Neuronal stem cell (in vitro differentiated cells): ENCODE measurements at regions not wholly inside any gene's neighbourhood (a gene's known extent, or its start where the extent isn't known, plus 50 kb on each side); places are given as distances from the start of the nearest gene placed in this dataset.

ENCODE experiments used
- DNase-seq: peaks from one replicate; pipeline ENCODE4 v3.0.0-alpha.2; 2013; ENCODE audit warnings: low spot score
- H2AFZ ChIP-seq: one replicate; pipeline ENCODE4 v1.6.1; 2013; ENCODE audit warnings: mild to moderate bottlenecking, low read length, inconsistent platforms
- H2AK5ac ChIP-seq: 2 replicates; pipeline ENCODE4 v1.6.1; 2013; ENCODE audit warnings: low read depth, mild to moderate bottlenecking, inconsistent platforms, low read length, moderate library complexity, mixed read lengths
- H2BK120ac ChIP-seq: 2 replicates; pipeline ENCODE4 v1.6.1; 2013; ENCODE audit warnings: low read depth, mild to moderate bottlenecking, inconsistent platforms, low read length, moderate library complexity, mixed read lengths
- H2BK12ac ChIP-seq: one replicate; pipeline ENCODE4 v1.6.1; 2013; ENCODE audit warnings: low read length, inconsistent platforms
- H2BK15ac ChIP-seq: 2 replicates; pipeline ENCODE4 v1.6.1; 2013; ENCODE audit warnings: mild to moderate bottlenecking, low read length, inconsistent platforms, mixed read lengths
- H2BK5ac ChIP-seq: one replicate; pipeline ENCODE4 v1.6.1; 2013; ENCODE audit warnings: inconsistent platforms, mild to moderate bottlenecking, low read length, moderate library complexity
- H3K14ac ChIP-seq: one replicate; pipeline ENCODE4 v1.6.1; 2013; ENCODE audit warnings: low read length, inconsistent platforms
- H3K18ac ChIP-seq: 2 replicates; pipeline ENCODE4 v1.6.1; 2013; ENCODE audit warnings: low read length, inconsistent platforms
- H3K23ac ChIP-seq: 2 replicates; pipeline ENCODE4 v1.6.1; 2013; ENCODE audit warnings: low read depth, mild to moderate bottlenecking, mixed read lengths, low read length, inconsistent platforms; ENCODE audit not compliant: poor library complexity
- H3K27ac ChIP-seq: replicated peaks from 3 replicates; pipeline ENCODE4 v1.5.1; 2013; ENCODE audit warnings: low read length, inconsistent platforms
- H3K27me3 ChIP-seq, 3 experiments: 2 replicates each; pipeline ENCODE4 v1.6.1; 2013; ENCODE audit warnings: low read length in 3 of 3, mild to moderate bottlenecking in 2 of 3, inconsistent platforms in 1 of 3, low read depth in 1 of 3, mixed read lengths in 1 of 3, moderate library complexity in 1 of 3; ENCODE audit not compliant: control insufficient read depth in 3 of 3, insufficient read depth in 3 of 3
- H3K36me3 ChIP-seq, 2 donors: replicated peaks in 1 of 2; 2 replicates each; pipeline ENCODE4 v1.6.1; 2013; ENCODE audit warnings: low read length in 2 of 2; ENCODE audit not compliant: control insufficient read depth in 2 of 2, insufficient read depth in 2 of 2
- H3K4ac ChIP-seq: 2 replicates; pipeline ENCODE4 v1.6.1; 2013; ENCODE audit warnings: inconsistent platforms, mild to moderate bottlenecking, low read length, moderate library complexity
- H3K4me1 ChIP-seq, 2 donors: 1 replicate in 1 of 2; 2 replicates in 1 of 2; pipeline ENCODE4 v1.6.1; 2013; ENCODE audit warnings: low read length in 2 of 2, low read depth in 1 of 2; ENCODE audit not compliant: control insufficient read depth in 2 of 2, insufficient read depth in 1 of 2
- H3K4me2 ChIP-seq: one replicate; pipeline ENCODE4 v1.6.1; 2013; ENCODE audit warnings: mild to moderate bottlenecking, low read length, inconsistent platforms; ENCODE audit not compliant: insufficient read depth, poor library complexity, severe bottlenecking
- H3K4me3 ChIP-seq, 2 donors: 2 replicates each; pipeline ENCODE4 v1.5.1; 2013; ENCODE audit warnings: low read length in 2 of 2, mild to moderate bottlenecking in 2 of 2, inconsistent platforms in 1 of 2, moderate library complexity in 1 of 2
- H3K79me1 ChIP-seq: one replicate; pipeline ENCODE4 v1.6.1; 2013; ENCODE audit warnings: low read depth, mild to moderate bottlenecking, inconsistent platforms, low read length, moderate library complexity
- H3K9ac ChIP-seq: one replicate; pipeline ENCODE4 v1.6.1; 2013; ENCODE audit warnings: mild to moderate bottlenecking, low read depth, low read length, inconsistent platforms; ENCODE audit not compliant: poor library complexity
- H3K9me3 ChIP-seq, 2 donors: replicated peaks in 1 of 2; 2 replicates each; pipeline versions ENCODE3 to v1.6.1; 2013; ENCODE audit warnings: low read length in 2 of 2, mild to moderate bottlenecking in 2 of 2, inconsistent platforms in 1 of 2, low read depth in 1 of 2, mixed read lengths in 1 of 2, moderate library complexity in 1 of 2; ENCODE audit not compliant: control insufficient read depth in 2 of 2, insufficient read depth in 1 of 2
- H4K8ac ChIP-seq: one replicate; pipeline ENCODE4 v1.6.1; 2013; ENCODE audit warnings: low read depth, mild to moderate bottlenecking, inconsistent platforms, low read length, moderate library complexity
- H4K91ac ChIP-seq: one replicate; pipeline ENCODE4 v1.6.1; 2013; ENCODE audit warnings: low read length, low read depth, mild to moderate bottlenecking, inconsistent platforms; ENCODE audit not compliant: poor library complexity
- WGBS, 2 donors: extraction: QIAGEN DNeasy Blood & Tissue Kit; methylation state at CpG; one replicate each; pipeline ENCODE4 v1.1.7; 2013; ENCODE audit warnings: missing lambda C conversion rate in 2 of 2, mixed read lengths in 1 of 2; ENCODE audit not compliant: insufficient read length in 2 of 2, insufficient replicate concordance in 1 of 2; ENCODE audit errors: extremely low coverage in 2 of 2; 5-methylcytosine and 5-hydroxymethylcytosine counted together

DNA sequence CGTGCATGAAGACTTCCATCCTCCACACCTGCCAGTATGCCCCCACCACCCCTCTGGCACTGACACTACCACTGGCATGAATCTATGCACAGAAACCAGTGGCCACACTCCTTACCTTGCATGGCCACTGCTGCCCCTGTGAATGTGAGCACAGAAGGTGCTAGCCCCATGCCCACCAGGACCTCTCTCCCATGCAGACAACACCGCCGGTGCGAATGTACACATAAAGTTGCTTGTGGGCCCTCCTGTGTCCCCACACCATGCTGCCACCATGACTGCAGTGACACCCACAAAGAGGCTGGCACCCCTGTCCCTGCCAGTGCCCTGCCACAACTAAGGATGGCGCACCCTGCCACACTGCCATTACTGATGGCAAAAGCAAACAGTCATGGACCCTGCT lies 289.5 kb upstream of the KCND2 start:
- H3K4ac ChIP-seq: no peak overlapping the region
- peak overlapping the region; percentile 3 for H4K8ac ChIP-seq
- no peak overlapping the region for H4K91ac ChIP-seq
- no peaks in the 10 kb centered on the region for H3K36me3 ChIP-seq
- peak overlapping the region; percentile 47 for H3K14ac ChIP-seq
- H2BK12ac ChIP-seq: no peak overlapping the region
- DNase-seq: no peak
- no peak overlapping the region for H2BK5ac ChIP-seq
- no CpG with 5 or more reads among the region's 5 CpGs for WGBS, 2 donors
- no peak overlapping the region for H3K4me2 ChIP-seq
- H3K4me1 ChIP-seq: no peaks in the 10 kb centered on the region
- peak overlapping the region; percentile 59 for H3K18ac ChIP-seq
- H2BK120ac ChIP-seq: no peak overlapping the region
- no peaks in the 10 kb centered on the region for H3K79me1 ChIP-seq
- H3K4me3 ChIP-seq: peak overlapping the region in 1 of 2 donors; percentile 22
- no peak overlapping the region for H3K27ac ChIP-seq
- no peaks in the 10 kb centered on the region for H3K9me3 ChIP-seq
- H3K23ac ChIP-seq: peak overlapping the region; percentile 21
- H2AK5ac ChIP-seq: no peak overlapping the region
- peak overlapping the region; percentile 6 for H3K9ac ChIP-seq
- H2AFZ ChIP-seq: no peak overlapping the region
- no peak overlapping the region for H2BK15ac ChIP-seq
- H3K27me3 ChIP-seq: no peaks in the 10 kb centered on the region

DNA sequence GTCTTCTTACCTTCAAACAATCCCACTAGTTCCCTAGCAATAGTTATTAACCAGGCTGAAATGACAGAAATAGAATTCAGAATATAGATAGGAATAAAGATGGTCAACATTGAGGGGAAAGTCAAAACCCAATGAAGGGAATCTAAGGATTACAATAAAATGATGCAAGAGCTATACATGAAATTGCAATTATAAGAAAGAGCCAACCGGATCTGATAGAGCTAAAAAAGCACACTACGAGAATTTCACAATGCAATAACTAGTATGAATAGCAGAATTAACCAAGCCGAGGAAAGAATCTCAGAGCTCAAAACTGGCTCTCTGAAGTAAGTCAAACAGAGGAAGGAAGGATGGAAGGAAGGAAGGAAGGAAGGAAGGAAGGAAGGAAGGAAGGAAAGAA lies 288.7 kb upstream of the KCND2 start:
- Histone ChIP-seq H2AFZ (no peak overlapping the region), H3K18ac (no peak overlapping the region), H4K91ac (no peak overlapping the region), H3K4me1 (no peaks in the 10 kb centered on the region), H3K79me1 (no peaks in the 10 kb centered on the region), H2BK12ac (no peak overlapping the region), H4K8ac (no peak overlapping the region), H3K4me2 (no peak overlapping the region), H2BK120ac (no peak overlapping the region), H3K4ac (no peak overlapping the region), H3K14ac (no peak overlapping the region), H3K9ac (no peak overlapping the region), H3K9me3 (no peaks in the 10 kb centered on the region), H3K23ac (no peak overlapping the region), H3K27me3 (no peaks in the 10 kb centered on the region), H3K4me3 (no peak overlapping the region), H2BK15ac (no peak overlapping the region), H2AK5ac (no peak overlapping the region), H3K36me3 (no peaks in the 10 kb centered on the region), H3K27ac (no peak overlapping the region), H2BK5ac (no peak overlapping the region)
- no peak for DNase-seq
- no CpG with 5 or more reads among the region's 3 CpGs for WGBS, 2 donors

DNA sequence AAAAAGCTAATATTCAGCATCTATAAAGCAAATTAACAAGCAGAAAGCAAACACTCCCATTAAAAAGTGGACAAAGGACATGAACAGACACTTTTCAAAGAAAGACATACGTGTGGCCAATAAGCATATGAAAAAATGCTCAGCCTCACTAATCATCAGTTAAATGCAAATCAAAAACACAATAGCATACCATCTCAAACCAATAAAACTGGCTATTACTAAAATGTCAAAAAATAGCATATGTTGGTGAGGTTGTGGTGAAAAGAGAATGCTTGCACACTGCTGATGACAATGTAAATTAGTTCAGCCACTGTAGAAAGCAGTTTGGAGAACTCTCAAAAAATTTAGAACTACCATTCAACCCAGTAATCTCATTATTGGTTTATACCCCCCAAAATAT lies 284.6 kb upstream of the KCND2 start:
- Histone ChIP-seq H4K8ac (no peak overlapping the region), H2BK120ac (no peak overlapping the region), H2BK5ac (no peak overlapping the region), H3K23ac (no peak overlapping the region), H3K27me3 (no peaks in the 10 kb centered on the region), H3K14ac (no peak overlapping the region), H3K9me3 (no peaks in the 10 kb centered on the region), H2BK12ac (no peak overlapping the region), H4K91ac (no peak overlapping the region), H3K36me3 (no peaks in the 10 kb centered on the region), H2AK5ac (no peak overlapping the region), H3K27ac (no peak overlapping the region), H2BK15ac (no peak overlapping the region), H3K18ac (no peak overlapping the region), H3K4me2 (no peak overlapping the region), H3K4me1 (no peaks in the 10 kb centered on the region), H3K4ac (no peak overlapping the region), H2AFZ (no peak overlapping the region), H3K4me3 (no peak overlapping the region), H3K79me1 (no peaks in the 10 kb centered on the region), H3K9ac (no peak overlapping the region)
- no peak for DNase-seq
- no CpG with 5 or more reads among the region's 1 CpG for WGBS, 2 donors

DNA sequence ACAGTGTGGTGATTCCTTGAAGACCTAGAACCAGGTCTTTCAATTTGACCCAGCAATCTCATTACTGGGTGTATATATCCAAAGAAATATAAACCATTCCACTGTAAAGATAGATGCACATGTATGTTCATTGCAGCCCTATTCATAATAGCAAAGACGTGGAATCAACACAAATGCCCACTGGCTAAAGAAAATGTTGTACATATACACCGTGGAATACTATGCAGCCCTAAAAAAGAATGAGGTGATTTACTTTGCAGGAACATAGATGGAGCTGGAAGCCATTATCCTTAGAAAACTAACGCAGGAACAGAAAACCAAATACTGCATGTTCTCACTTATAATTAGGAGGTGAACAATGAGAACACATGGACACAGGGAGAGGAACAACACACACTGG lies 278.0 kb upstream of the KCND2 start:
- DNase-seq: no peak

More for the DNA sequence above, 278.0 kb upstream of the KCND2 start:
- Histone ChIP-seq H3K27ac (no peak overlapping the region), H3K9me3 (no peaks in the 10 kb centered on the region), H4K91ac (no peak overlapping the region), H3K4ac (no peak overlapping the region), H3K4me1 (no peaks in the 10 kb centered on the region), H4K8ac (no peak overlapping the region), H2BK15ac (no peak overlapping the region), H2AFZ (no peak overlapping the region), H2BK5ac (no peak overlapping the region), H3K14ac (no peak overlapping the region), H2BK120ac (no peak overlapping the region), H2AK5ac (no peak overlapping the region), H3K36me3 (no peaks in the 10 kb centered on the region), H3K4me2 (no peak overlapping the region), H3K23ac (no peak overlapping the region), H3K4me3 (no peak overlapping the region), H3K9ac (no peak overlapping the region), H3K27me3 (no peaks in the 10 kb centered on the region), H3K18ac (no peak overlapping the region), H3K79me1 (no peaks in the 10 kb centered on the region), H2BK12ac (no peak overlapping the region)
- WGBS, 2 donors: no CpG with 5 or more reads among the region's 3 CpGs
